Neural cell (in vitro differentiated cells): ENCODE measurements at regions not wholly inside any gene's neighbourhood (a gene's known extent, or its start where the extent isn't known, plus 50 kb on each side); places are given as distances from the start of the nearest gene placed in this dataset.

Source experiments
- H2AFZ ChIP-seq: fragments of 200-600, 300-800 bp; sonication (generic), shearing (Covaris generic); 2 replicates; pipeline ENCODE4 v1.6.0; 2014; ENCODE audit warnings: low read depth, mild to moderate bottlenecking, antibody characterized with exemption, low read length, moderate library complexity
- H3F3A ChIP-seq: fragments of 200-600 bp; shearing (Covaris generic); 2 replicates; pipeline ENCODE4 v1.6.1; 2016; ENCODE audit warnings: mild to moderate bottlenecking, moderate library complexity, mixed read lengths, antibody characterized with exemption, low read length; ENCODE audit not compliant: insufficient read depth, poor library complexity, severe bottlenecking
- H3K27ac ChIP-seq: fragments of 200-600, 300-800 bp; sonication (generic), shearing (Covaris generic); 2 replicates; pipeline ENCODE4 v1.5.1; 2014; ENCODE audit warnings: mild to moderate bottlenecking, low read length, moderate library complexity
- H3K27me3 ChIP-seq: fragments of 300-800, 200-600 bp; sonication (generic), shearing (Covaris generic); 2 replicates; pipeline ENCODE4 v1.6.0; 2014; ENCODE audit warnings: mild to moderate bottlenecking, low read depth, low read length, moderate library complexity; ENCODE audit not compliant: insufficient read depth
- H3K36me3 ChIP-seq: fragments of 300-800, 200-600 bp; sonication (generic), shearing (Covaris generic); 2 replicates; pipeline ENCODE4 v1.5.1; 2014; ENCODE audit warnings: mild to moderate bottlenecking, antibody characterized with exemption, low read length, moderate library complexity; ENCODE audit not compliant: insufficient read depth
- H3K4me2 ChIP-seq: fragments of 300-800, 200-600 bp; sonication (generic), shearing (Covaris generic); 2 replicates; pipeline ENCODE4 v1.6.0; 2014; ENCODE audit warnings: mild to moderate bottlenecking, low read length
- H3K4me3 ChIP-seq: fragments of 300-800, 200-600 bp; sonication (generic), shearing (Covaris generic); 2 replicates; pipeline ENCODE4 v1.5.1; 2014; ENCODE audit warnings: mild to moderate bottlenecking, low read length, moderate library complexity
- H3K79me2 ChIP-seq: fragments of 200-600 bp; shearing (Covaris generic); replicated peaks from 2 replicates; pipeline ENCODE4 v1.6.0; 2014; ENCODE audit warnings: mild to moderate bottlenecking, low read length, moderate library complexity; ENCODE audit not compliant: insufficient read depth
- H3K9ac ChIP-seq: fragments of 300-800, 200-600 bp; sonication (generic), shearing (Covaris generic); 2 replicates; pipeline ENCODE4 v1.6.1; 2016; ENCODE audit warnings: mild to moderate bottlenecking, low read length, mixed read lengths
- H3K9me2 ChIP-seq: fragments of 200-600 bp; shearing (Covaris generic); 2 replicates; pipeline ENCODE4 v1.6.1; 2016; ENCODE audit warnings: mild to moderate bottlenecking, low read length, mixed read lengths; ENCODE audit not compliant: insufficient read depth
- H3K9me3 ChIP-seq: fragments of 200-600, 300-800 bp; sonication (generic), shearing (Covaris generic); 2 replicates; pipeline ENCODE4 v1.6.1; 2016; ENCODE audit warnings: mild to moderate bottlenecking, mixed run types, low read length, moderate library complexity, mixed read lengths
- H4K20me1 ChIP-seq: fragments of 200-600 bp; shearing (Covaris generic); 2 replicates; pipeline ENCODE4 v1.6.1; 2016; ENCODE audit warnings: mild to moderate bottlenecking, mixed run types; ENCODE audit not compliant: insufficient read depth
- EP300 ChIP-seq: fragments of 450-650 bp; conservative IDR thresholded peaks from 2 replicates; pipeline ENCODE4 v1.6.1; 2014; ENCODE audit warnings: antibody characterized with exemption, mild to moderate bottlenecking, moderate library complexity; ENCODE audit not compliant: poor library complexity, severe bottlenecking
- EZH2 ChIP-seq: fragments of 200-600, 300-800 bp; shearing (Covaris generic), sonication (generic); IDR thresholded peaks from 2 replicates; pipeline ENCODE4 v1.6.1; 2014; ENCODE audit warnings: antibody characterized with exemption, low read length, borderline replicate concordance, mild to moderate bottlenecking; ENCODE audit not compliant: insufficient read depth, poor library complexity, severe bottlenecking
- MXI1 ChIP-seq: fragments of 450-650 bp; conservative IDR thresholded peaks from 2 replicates; pipeline ENCODE4 v1.6.1; 2014; ENCODE audit warnings: antibody characterized with exemption, mild to moderate bottlenecking; ENCODE audit not compliant: poor library complexity, severe bottlenecking
- POLR2AphosphoS5 ChIP-seq: IDR thresholded peaks from 2 replicates; pipeline ENCODE4 v1.6.1; 2012
- RAD21 ChIP-seq: fragments of 450-650 bp; conservative IDR thresholded peaks from 2 replicates; pipeline ENCODE4 v1.6.1; 2014; ENCODE audit warnings: antibody characterized with exemption, mild to moderate bottlenecking, moderate library complexity
- SMC3 ChIP-seq: fragments of 450-650 bp; conservative IDR thresholded peaks from 2 replicates; pipeline ENCODE4 v1.6.1; 2014; ENCODE audit warnings: antibody characterized with exemption, mild to moderate bottlenecking, moderate library complexity; ENCODE audit not compliant: poor library complexity
- TAF1 ChIP-seq: IDR thresholded peaks from 2 replicates; pipeline ENCODE4 v1.6.1; 2012; ENCODE audit warnings: low read depth
- TF ChIP-seq, protein P1 (sequence below): fragments of 450-650 bp; IDR thresholded peaks from 2 replicates; pipeline ENCODE4 v1.5.1; 2014; ENCODE audit warnings: antibody characterized with exemption, mild to moderate bottlenecking, moderate library complexity; ENCODE audit not compliant: poor library complexity, severe bottlenecking
- TF ChIP-seq, protein P2 (sequence below): IDR thresholded peaks from 2 replicates; pipeline ENCODE4 v1.6.1; 2012; ENCODE audit warnings: borderline replicate concordance

DNA sequence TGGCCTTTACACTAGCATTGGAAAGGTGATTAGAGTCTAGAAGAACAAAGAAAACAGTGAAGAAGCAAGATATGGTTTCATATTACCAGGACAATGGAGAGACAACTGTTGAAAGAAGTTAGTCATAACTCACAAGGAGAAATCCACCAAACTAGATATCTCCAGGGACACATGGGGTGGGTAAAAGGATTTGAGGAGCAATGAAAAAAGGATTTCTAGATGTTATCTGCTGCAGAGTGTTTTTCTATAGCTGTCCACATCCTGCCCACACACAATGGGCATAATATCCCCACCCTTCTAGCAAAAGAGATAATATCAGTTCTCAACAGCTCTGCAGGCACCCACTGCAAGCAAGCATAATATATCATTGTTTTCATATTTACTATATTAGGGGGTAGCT is 303.1 kb downstream of the HAO1 start:
- Histone ChIP-seq H3F3A (no peaks in the 10 kb centered on the region), H3K27me3 (no peaks in the 10 kb centered on the region), H4K20me1 (no peaks in the 10 kb centered on the region), H3K9ac (no peak overlapping the region), H3K9me3 (no peaks in the 10 kb centered on the region), H3K4me3 (no peak overlapping the region), H2AFZ (no peak overlapping the region), H3K79me2 (no peaks in the 10 kb centered on the region), H3K4me2 (no peak overlapping the region), H3K27ac (no peak overlapping the region), H3K36me3 (no peaks in the 10 kb centered on the region), H3K9me2 (no peaks in the 10 kb centered on the region)
- no peak for TF ChIP-seq EP300
- TF ChIP-seq, protein P1, sequence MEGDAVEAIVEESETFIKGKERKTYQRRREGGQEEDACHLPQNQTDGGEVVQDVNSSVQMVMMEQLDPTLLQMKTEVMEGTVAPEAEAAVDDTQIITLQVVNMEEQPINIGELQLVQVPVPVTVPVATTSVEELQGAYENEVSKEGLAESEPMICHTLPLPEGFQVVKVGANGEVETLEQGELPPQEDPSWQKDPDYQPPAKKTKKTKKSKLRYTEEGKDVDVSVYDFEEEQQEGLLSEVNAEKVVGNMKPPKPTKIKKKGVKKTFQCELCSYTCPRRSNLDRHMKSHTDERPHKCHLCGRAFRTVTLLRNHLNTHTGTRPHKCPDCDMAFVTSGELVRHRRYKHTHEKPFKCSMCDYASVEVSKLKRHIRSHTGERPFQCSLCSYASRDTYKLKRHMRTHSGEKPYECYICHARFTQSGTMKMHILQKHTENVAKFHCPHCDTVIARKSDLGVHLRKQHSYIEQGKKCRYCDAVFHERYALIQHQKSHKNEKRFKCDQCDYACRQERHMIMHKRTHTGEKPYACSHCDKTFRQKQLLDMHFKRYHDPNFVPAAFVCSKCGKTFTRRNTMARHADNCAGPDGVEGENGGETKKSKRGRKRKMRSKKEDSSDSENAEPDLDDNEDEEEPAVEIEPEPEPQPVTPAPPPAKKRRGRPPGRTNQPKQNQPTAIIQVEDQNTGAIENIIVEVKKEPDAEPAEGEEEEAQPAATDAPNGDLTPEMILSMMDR: no peak
- TF ChIP-seq SMC3: no peak
- TF ChIP-seq TAF1: no peak
- no peak for TF ChIP-seq POLR2AphosphoS5
- no peak for TF ChIP-seq MXI1
- TF ChIP-seq, protein P2, sequence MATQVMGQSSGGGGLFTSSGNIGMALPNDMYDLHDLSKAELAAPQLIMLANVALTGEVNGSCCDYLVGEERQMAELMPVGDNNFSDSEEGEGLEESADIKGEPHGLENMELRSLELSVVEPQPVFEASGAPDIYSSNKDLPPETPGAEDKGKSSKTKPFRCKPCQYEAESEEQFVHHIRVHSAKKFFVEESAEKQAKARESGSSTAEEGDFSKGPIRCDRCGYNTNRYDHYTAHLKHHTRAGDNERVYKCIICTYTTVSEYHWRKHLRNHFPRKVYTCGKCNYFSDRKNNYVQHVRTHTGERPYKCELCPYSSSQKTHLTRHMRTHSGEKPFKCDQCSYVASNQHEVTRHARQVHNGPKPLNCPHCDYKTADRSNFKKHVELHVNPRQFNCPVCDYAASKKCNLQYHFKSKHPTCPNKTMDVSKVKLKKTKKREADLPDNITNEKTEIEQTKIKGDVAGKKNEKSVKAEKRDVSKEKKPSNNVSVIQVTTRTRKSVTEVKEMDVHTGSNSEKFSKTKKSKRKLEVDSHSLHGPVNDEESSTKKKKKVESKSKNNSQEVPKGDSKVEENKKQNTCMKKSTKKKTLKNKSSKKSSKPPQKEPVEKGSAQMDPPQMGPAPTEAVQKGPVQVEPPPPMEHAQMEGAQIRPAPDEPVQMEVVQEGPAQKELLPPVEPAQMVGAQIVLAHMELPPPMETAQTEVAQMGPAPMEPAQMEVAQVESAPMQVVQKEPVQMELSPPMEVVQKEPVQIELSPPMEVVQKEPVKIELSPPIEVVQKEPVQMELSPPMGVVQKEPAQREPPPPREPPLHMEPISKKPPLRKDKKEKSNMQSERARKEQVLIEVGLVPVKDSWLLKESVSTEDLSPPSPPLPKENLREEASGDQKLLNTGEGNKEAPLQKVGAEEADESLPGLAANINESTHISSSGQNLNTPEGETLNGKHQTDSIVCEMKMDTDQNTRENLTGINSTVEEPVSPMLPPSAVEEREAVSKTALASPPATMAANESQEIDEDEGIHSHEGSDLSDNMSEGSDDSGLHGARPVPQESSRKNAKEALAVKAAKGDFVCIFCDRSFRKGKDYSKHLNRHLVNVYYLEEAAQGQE: no peak
- no peak for TF ChIP-seq RAD21
- TF ChIP-seq EZH2: no peak

DNA sequence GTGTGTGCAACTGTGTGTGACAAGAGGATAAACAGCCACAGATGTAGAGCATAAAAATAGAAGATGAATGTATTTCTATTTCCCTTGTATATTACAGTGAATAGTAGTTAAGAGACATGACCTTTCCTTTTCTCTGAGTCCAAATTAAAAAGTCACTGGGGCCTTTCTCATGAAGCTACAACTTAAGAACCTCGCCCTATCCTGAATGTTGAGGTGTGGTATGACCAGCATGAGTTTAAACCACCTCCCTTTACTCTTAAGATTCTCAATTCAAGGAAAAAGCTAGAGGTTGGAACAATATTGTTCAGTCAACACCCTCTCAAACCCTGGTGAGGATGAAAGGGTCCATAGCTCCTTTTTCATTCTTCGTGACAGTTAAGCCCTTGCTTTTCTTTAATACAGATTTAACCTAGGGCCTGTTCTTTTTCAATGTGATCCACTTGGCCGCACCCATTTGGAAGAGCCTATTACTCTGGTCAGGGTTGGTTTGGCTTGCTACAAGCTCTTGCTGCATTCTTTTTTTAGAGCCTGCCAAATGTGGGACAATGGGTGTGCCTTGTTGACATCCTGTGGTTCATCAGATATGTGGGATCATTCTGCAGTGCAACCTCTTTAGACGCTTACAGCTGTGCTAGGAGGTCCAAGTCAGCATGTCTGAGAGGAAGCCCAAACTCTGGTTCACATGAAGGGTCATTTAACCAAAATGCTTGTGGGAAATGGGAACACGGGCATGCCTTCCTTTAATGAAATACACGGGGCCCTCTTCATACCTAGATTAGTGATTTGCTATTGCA is 290.0 kb downstream of the HAO1 start:
- Histone ChIP-seq H4K20me1 (no peaks in the 10 kb centered on the region), H3K4me3 (no peak overlapping the region), H3K9me3 (no peaks in the 10 kb centered on the region), H3K9ac (no peak overlapping the region), H3F3A (no peaks in the 10 kb centered on the region), H3K36me3 (no peaks in the 10 kb centered on the region), H2AFZ (no peak overlapping the region), H3K4me2 (no peak overlapping the region), H3K27ac (no peak overlapping the region), H3K27me3 (no peaks in the 10 kb centered on the region), H3K79me2 (no peaks in the 10 kb centered on the region), H3K9me2 (no peaks in the 10 kb centered on the region)
- TF ChIP-seq POLR2AphosphoS5: no peak
- no peak for TF ChIP-seq MXI1
